ENCODE measurements at regions not wholly inside any gene's neighbourhood (a gene's known extent, or its start where the extent isn't known, plus 50 kb on each side); places are given as distances from the start of the nearest gene placed in this dataset.

DNA sequence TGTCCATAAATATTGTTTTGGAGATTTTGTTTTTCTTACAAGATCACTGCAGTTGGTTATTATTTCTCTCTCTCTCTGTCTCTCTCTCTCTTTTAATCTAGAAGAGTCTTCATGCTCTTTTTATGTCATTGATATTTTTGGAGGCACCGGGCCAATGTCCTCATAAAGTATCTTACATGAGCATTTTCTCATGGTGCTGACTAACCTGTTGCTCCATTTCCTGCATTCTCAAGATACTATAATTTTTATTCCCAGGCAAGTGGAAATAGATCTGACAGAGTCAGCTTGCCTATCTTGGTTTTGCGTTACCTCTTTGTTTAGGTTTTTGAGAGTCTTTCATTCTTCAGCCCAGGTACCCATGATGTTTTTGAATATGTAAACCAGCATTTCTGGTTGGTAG lies 938.8 kb upstream of the FBXO33 start:
- TF ChIP-seq, protein P1, sequence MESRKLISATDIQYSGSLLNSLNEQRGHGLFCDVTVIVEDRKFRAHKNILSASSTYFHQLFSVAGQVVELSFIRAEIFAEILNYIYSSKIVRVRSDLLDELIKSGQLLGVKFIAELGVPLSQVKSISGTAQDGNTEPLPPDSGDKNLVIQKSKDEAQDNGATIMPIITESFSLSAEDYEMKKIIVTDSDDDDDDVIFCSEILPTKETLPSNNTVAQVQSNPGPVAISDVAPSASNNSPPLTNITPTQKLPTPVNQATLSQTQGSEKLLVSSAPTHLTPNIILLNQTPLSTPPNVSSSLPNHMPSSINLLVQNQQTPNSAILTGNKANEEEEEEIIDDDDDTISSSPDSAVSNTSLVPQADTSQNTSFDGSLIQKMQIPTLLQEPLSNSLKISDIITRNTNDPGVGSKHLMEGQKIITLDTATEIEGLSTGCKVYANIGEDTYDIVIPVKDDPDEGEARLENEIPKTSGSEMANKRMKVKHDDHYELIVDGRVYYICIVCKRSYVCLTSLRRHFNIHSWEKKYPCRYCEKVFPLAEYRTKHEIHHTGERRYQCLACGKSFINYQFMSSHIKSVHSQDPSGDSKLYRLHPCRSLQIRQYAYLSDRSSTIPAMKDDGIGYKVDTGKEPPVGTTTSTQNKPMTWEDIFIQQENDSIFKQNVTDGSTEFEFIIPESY (IDR thresholded peaks at IDR 0.05; ENCODE audit: borderline replicate concordance, low read depth), result no peak
- TF ChIP-seq MXI1 (IDR thresholded peaks at IDR 0.05; ENCODE audit: low read depth, low read length) (no peak), GATA2 (CRISPR knock-in tag; IDR thresholded peaks at IDR 0.05) (no peak), CHD2 (IDR thresholded peaks at IDR 0.05; ENCODE audit: low read length, partially characterized antibody) (no peak), ELF1 (IDR thresholded peaks at IDR 0.05) (no peak), EP300 (IDR thresholded peaks at IDR 0.05; ENCODE audit: borderline replicate concordance in 1 of 2, low read depth in 1 of 2, low read length in 1 of 2) (no peak), NRF1 (IDR thresholded peaks at IDR 0.05; ENCODE audit: low read depth, low read length) (no peak)
- 4% methylated on average over 2 of the region's 2 CpGs for WGBS (ENCODE audit: low lambda C conversion rate)

DNA sequence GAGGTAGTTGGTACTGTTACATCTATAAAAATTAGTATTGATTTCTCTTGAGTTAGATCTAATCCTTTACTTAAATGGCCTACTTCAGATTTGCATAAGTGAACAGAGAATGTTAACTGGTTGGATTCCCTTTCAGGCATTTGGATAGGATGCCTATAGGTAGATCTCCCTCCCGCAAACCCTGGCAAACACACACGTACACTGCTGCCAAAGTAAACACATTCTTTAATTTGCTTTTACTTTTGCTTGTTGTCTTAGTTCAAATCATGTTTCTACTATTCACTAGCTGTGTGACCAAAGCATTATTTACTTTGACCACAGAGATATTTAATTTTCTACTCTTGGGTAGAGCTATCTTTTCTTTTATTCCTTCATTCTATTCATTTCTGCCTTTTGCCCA lies 936.1 kb upstream of the FBXO33 start:
- Histone ChIP-seq H3K27me3 (ENCODE audit: insufficient read depth) (no peaks in the 10 kb centered on the region), H3K9me3 (no peaks in the 10 kb centered on the region), H4K20me1 (ENCODE audit: insufficient read depth) (no peaks in the 10 kb centered on the region), H3F3A (replicated peaks; ENCODE audit: insufficient read depth) (no peaks in the 10 kb centered on the region), H2AFZ (ENCODE audit: low read depth) (no peak overlapping the region), H3K9me2 (no peaks in the 10 kb centered on the region), H3K4me1 (ENCODE audit: control insufficient read depth in 1 of 2, insufficient read depth in 2 of 2, low read depth in 1 of 2, low read length in 1 of 2) (no peaks in the 10 kb centered on the region), H3K79me2 (ENCODE audit: insufficient read depth) (no peaks in the 10 kb centered on the region), H3K36me3 (replicated peaks in 1 of 2; ENCODE audit: control insufficient read depth in 1 of 2, insufficient read depth in 2 of 2, low read length in 1 of 2) (no peaks in the 10 kb centered on the region), H3K4me2 (no peak overlapping the region), H3K9ac (no peak overlapping the region), H3K4me3 (ENCODE audit: low read depth in 2 of 2, low read length in 1 of 2) (no peak overlapping the region), H3K27ac (ENCODE audit: low read depth in 2 of 2, low read length in 1 of 2) (no peak overlapping the region)
- CTCF ChIA-PET, result no interaction called here
- 14% methylated on average over 2 of the region's 2 CpGs for WGBS (ENCODE audit: low lambda C conversion rate)
- TF ChIP-seq TEAD4 (IDR thresholded peaks at IDR 0.05; ENCODE audit: borderline replicate concordance, insufficient read depth) (no peak), FOXJ3 (CRISPR knock-in tag; IDR thresholded peaks at IDR 0.05) (no peak), FOXM1 (IDR thresholded peaks at IDR 0.05; ENCODE audit: low read depth) (no peak), MEF2A (IDR thresholded peaks at IDR 0.05; ENCODE audit: borderline replicate concordance, low read depth) (no peak), RXRA (IDR thresholded peaks at IDR 0.05; ENCODE audit: borderline replicate concordance, low read depth) (no peak), EZH2phosphoT487 (IDR thresholded peaks at IDR 0.05; ENCODE audit: borderline replicate concordance, low read depth) (no peak), SMC3 (IDR thresholded peaks at IDR 0.05; ENCODE audit: low read depth, low read length) (no peak), MXI1 (IDR thresholded peaks at IDR 0.05; ENCODE audit: low read depth, low read length) (no peak), RFX5 (IDR thresholded peaks at IDR 0.05; ENCODE audit: low read length) (no peak), JUND (IDR thresholded peaks at IDR 0.05) (no peak), FOSL2 (IDR thresholded peaks at IDR 0.05; ENCODE audit: borderline replicate concordance, low read depth) (no peak), RCOR1 (IDR thresholded peaks at IDR 0.05; ENCODE audit: low read length) (no peak)
- TF ChIP-seq, protein P2, sequence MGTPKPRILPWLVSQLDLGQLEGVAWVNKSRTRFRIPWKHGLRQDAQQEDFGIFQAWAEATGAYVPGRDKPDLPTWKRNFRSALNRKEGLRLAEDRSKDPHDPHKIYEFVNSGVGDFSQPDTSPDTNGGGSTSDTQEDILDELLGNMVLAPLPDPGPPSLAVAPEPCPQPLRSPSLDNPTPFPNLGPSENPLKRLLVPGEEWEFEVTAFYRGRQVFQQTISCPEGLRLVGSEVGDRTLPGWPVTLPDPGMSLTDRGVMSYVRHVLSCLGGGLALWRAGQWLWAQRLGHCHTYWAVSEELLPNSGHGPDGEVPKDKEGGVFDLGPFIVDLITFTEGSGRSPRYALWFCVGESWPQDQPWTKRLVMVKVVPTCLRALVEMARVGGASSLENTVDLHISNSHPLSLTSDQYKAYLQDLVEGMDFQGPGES (IDR thresholded peaks at IDR 0.05; ENCODE audit: low read depth, low read length), result no peak
- TF ChIP-seq, protein P3, sequence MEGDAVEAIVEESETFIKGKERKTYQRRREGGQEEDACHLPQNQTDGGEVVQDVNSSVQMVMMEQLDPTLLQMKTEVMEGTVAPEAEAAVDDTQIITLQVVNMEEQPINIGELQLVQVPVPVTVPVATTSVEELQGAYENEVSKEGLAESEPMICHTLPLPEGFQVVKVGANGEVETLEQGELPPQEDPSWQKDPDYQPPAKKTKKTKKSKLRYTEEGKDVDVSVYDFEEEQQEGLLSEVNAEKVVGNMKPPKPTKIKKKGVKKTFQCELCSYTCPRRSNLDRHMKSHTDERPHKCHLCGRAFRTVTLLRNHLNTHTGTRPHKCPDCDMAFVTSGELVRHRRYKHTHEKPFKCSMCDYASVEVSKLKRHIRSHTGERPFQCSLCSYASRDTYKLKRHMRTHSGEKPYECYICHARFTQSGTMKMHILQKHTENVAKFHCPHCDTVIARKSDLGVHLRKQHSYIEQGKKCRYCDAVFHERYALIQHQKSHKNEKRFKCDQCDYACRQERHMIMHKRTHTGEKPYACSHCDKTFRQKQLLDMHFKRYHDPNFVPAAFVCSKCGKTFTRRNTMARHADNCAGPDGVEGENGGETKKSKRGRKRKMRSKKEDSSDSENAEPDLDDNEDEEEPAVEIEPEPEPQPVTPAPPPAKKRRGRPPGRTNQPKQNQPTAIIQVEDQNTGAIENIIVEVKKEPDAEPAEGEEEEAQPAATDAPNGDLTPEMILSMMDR (IDR thresholded peaks at IDR 0.05), result no peak
- DNase-seq, result no peak
- POLR2A ChIA-PET, result no interaction called here

More for the DNA sequence above, 938.8 kb upstream of the FBXO33 start:
- no peak for DNase-seq
- H2AFZ ChIP-seq (ENCODE audit: low read depth), result no peak overlapping the region
- H3K4me1 ChIP-seq (ENCODE audit: control insufficient read depth in 1 of 2, insufficient read depth in 2 of 2, low read depth in 1 of 2, low read length in 1 of 2), result no peaks in the 10 kb centered on the region
- H4K20me1 ChIP-seq (ENCODE audit: insufficient read depth), result no peaks in the 10 kb centered on the region
- H3K9me3 ChIP-seq, result no peaks in the 10 kb centered on the region
- no peak overlapping the region for H3K27ac ChIP-seq (ENCODE audit: low read depth in 2 of 2, low read length in 1 of 2)
- H3K4me2 ChIP-seq, result no peak overlapping the region
- ChIA-PET CTCF (no interaction called here), POLR2A (no interaction called here)
- H3K27me3 ChIP-seq (ENCODE audit: insufficient read depth), result no peaks in the 10 kb centered on the region
- no peak overlapping the region for H3K9ac ChIP-seq
- no peaks in the 10 kb centered on the region for H3F3A ChIP-seq (replicated peaks; ENCODE audit: insufficient read depth)
- no peaks in the 10 kb centered on the region for H3K36me3 ChIP-seq (replicated peaks in 1 of 2; ENCODE audit: control insufficient read depth in 1 of 2, insufficient read depth in 2 of 2, low read length in 1 of 2)
- H3K4me3 ChIP-seq (ENCODE audit: low read depth in 2 of 2, low read length in 1 of 2), result no peak overlapping the region
- no peaks in the 10 kb centered on the region for H3K9me2 ChIP-seq
- no peaks in the 10 kb centered on the region for H3K79me2 ChIP-seq (ENCODE audit: insufficient read depth)
